ENCODE measurements at regions not wholly inside any gene's neighbourhood (a gene's known extent, or its start where the extent isn't known, plus 50 kb on each side); places are given as distances from the start of the nearest gene placed in this dataset.

DNA sequence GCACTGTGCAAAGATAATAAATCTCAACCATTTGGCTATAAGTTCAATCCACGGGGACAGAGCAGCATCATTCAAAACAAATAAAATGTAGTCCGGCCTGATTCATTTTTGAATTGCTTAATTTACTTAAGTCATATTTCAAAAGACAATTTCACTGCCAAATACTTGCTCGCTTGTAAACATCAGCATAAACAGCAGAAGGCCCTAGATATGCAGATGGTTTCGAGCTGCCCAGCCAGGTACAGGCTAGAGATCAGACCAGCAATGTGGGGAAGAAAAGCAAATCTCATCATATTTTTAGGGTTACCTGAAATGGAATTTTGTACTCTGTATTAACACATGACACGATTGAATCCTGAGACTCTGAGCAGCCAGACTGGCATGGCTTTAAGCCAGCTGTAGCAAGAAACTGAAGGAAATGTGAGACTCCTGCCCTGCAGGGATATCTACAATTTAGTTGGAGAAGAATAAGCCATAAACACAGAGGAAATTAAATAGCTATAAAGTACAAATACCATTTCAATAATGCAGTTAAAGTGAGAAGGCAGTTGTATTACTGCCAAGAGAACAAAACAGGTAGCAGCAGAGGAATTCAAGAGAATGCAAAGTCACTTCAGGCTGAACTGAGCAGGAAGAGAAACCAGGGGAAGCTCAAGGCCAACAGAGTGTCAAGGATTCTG is 440.3 kb downstream of the ETS1 start:
- Histone ChIP-seq H3K56ac (ENCODE audit: extremely low read depth, insufficient read depth, low read length) (no peak overlapping the region), H3K18ac (ENCODE audit: low read depth, low read length) (no peak overlapping the region), H3K9me3 (ENCODE audit: control insufficient read depth, insufficient read depth, low read length) (no peaks in the 10 kb centered on the region), H3K4me3 (ENCODE audit: insufficient read depth, low read depth, low read length) (no peak overlapping the region), H3K4me2 (ENCODE audit: low read depth, low read length) (no peak overlapping the region), H3K4me1 (ENCODE audit: control insufficient read depth, insufficient read depth, low read length) (no peaks in the 10 kb centered on the region), H3K79me1 (ENCODE audit: low read depth in 1 of 2, low read length in 2 of 2) (no peaks in the 10 kb centered on the region), H3K9me1 (ENCODE audit: insufficient read depth, low read length) (no peaks in the 10 kb centered on the region), H4K20me1 (ENCODE audit: insufficient read depth, low read length) (no peaks in the 10 kb centered on the region), H2AK9ac (replicated peaks; ENCODE audit: low read depth, low read length, poor library complexity) (no peak overlapping the region), H3K9ac (ENCODE audit: low read depth, low read length) (no peak overlapping the region), H2BK20ac (ENCODE audit: low read depth, low read length) (no peak overlapping the region), H2BK15ac (ENCODE audit: low read depth, low read length) (no peak overlapping the region), H2BK5ac (ENCODE audit: low read depth, low read length, poor library complexity, severe bottlenecking) (no peak overlapping the region), H3K23ac (ENCODE audit: low read depth, low read length) (no peak overlapping the region), H3K14ac (replicated peaks; ENCODE audit: low read depth, low read length) (no peak overlapping the region), H4K8ac (ENCODE audit: low read depth in 2 of 2, low read length in 2 of 2) (no peak overlapping the region), H3K27ac (ENCODE audit: insufficient read depth, low read length) (no peak overlapping the region), H4K91ac (ENCODE audit: insufficient read depth, low read depth, low read length) (no peak overlapping the region), H3K4ac (ENCODE audit: low read depth, low read length) (no peak overlapping the region), H4K5ac (ENCODE audit: low read depth, low read length) (no peak overlapping the region), H2BK120ac (ENCODE audit: low read depth, low read length) (no peak overlapping the region), H3K27me3 (ENCODE audit: control insufficient read depth, insufficient read depth, low read length) (peaks cover 33% of the 10 kb centered on the region), H3K36me3 (ENCODE audit: control insufficient read depth, insufficient read depth, low read length) (no peaks in the 10 kb centered on the region), H2AFZ (replicated peaks; ENCODE audit: low read length, poor library complexity) (no peak overlapping the region), H2AK5ac (ENCODE audit: low read depth, low read length) (no peak overlapping the region)
- no TSS peak for BruUV-seq (replicated peaks)
- ChIA-PET POLR2A (ENCODE audit: unreplicated experiment) (no interaction called here), CTCF (interaction anchor here (0.6 to 3.2 kb wide), 2 partner anchors 10 to 481 kb away, joined by 4 to 10 read pairs; no protein-coding TSS in a partner anchor)
- no peak for DNase-seq
- dilution Hi-C loops (cut with HindIII; ENCODE audit: low sequenced_read_pairs, unreplicated experiment) (no loop called here), in situ Hi-C loops (cut with MboI; ENCODE audit: low sequenced_read_pairs) (no loop called here), intact Hi-C loops (cut with micrococcal nuclease) (no loop called here)
- ATAC-seq (ENCODE audit: low read depth), result 0 out of 2 replicates have a peak, but pooled peaks have one; percentile 11
- no peak for TF ChIP-seq MAZ (IDR thresholded peaks at IDR 0.05; ENCODE audit: borderline replicate concordance, low read depth, low read length)
- TF ChIP-seq RAD21 (IDR thresholded peaks at IDR 0.05; ENCODE audit: low read length), result no peak
- no peak for TF ChIP-seq CEBPB (IDR thresholded peaks at IDR 0.05; ENCODE audit: low read depth, low read length)
- TF ChIP-seq SMC3 (IDR thresholded peaks at IDR 0.05; ENCODE audit: low read depth, low read length), result no peak
- TF ChIP-seq MAFK (IDR thresholded peaks at IDR 0.05; ENCODE audit: low read depth, low read length), result no peak
- TF ChIP-seq, protein P1, sequence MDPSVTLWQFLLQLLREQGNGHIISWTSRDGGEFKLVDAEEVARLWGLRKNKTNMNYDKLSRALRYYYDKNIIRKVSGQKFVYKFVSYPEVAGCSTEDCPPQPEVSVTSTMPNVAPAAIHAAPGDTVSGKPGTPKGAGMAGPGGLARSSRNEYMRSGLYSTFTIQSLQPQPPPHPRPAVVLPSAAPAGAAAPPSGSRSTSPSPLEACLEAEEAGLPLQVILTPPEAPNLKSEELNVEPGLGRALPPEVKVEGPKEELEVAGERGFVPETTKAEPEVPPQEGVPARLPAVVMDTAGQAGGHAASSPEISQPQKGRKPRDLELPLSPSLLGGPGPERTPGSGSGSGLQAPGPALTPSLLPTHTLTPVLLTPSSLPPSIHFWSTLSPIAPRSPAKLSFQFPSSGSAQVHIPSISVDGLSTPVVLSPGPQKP (IDR thresholded peaks at IDR 0.05; ENCODE audit: borderline replicate concordance, low read depth, low read length), result no peak
- TF ChIP-seq MXI1 (IDR thresholded peaks at IDR 0.05; ENCODE audit: borderline replicate concordance, low read depth, low read length), result no peak
- no peak for TF ChIP-seq CHD1 (IDR thresholded peaks at IDR 0.05; ENCODE audit: low read depth, low read length)
- no peak for TF ChIP-seq NFE2L2 (IDR thresholded peaks at IDR 0.05; ENCODE audit: low read depth, low read length)
- TF ChIP-seq POLR2A (IDR thresholded peaks at IDR 0.05; ENCODE audit: low read depth, low read length), result no peak
- no CpG with 5 or more reads among the region's 5 CpGs for WGBS, 2 experiments (ENCODE audit: extremely low coverage in 2 of 2, insufficient read length in 1 of 2)
